Karpas-422 (cell line): ENCODE measurements at regions not wholly inside any gene's neighbourhood (a gene's known extent, or its start where the extent isn't known, plus 50 kb on each side); places are given as distances from the start of the nearest gene placed in this dataset.

Source experiments
- DNase-seq: peaks from one replicate; pipeline ENCODE4 v3.0.0-alpha.2; 2015
- H2AFZ ChIP-seq: fragments of 200-600 bp; sonication (generic); 2 replicates; pipeline ENCODE4 v1.6.1; 2014; ENCODE audit warnings: antibody characterized with exemption, low read length, mixed read lengths
- H3K27ac ChIP-seq: fragments of 200-600 bp; sonication (generic); 2 replicates; pipeline ENCODE4 v1.5.1; 2014; ENCODE audit warnings: mild to moderate bottlenecking, low read length, moderate library complexity
- H3K27me3 ChIP-seq: fragments of 200-600 bp; sonication (generic); 2 replicates; pipeline ENCODE4 v1.6.1; 2014; ENCODE audit warnings: low read length, mixed read lengths
- H3K36me3 ChIP-seq: fragments of 200-600 bp; sonication (generic); 2 replicates; pipeline ENCODE4 v1.6.1; 2014; ENCODE audit warnings: low read length, mixed read lengths; ENCODE audit not compliant: insufficient read depth
- H3K4me1 ChIP-seq: fragments of 200-600 bp; sonication (generic); 2 replicates; pipeline ENCODE4 v1.6.1; 2014; ENCODE audit warnings: mild to moderate bottlenecking, low read length, mixed read lengths
- H3K4me2 ChIP-seq: fragments of 200-600 bp; sonication (generic); 2 replicates; pipeline ENCODE4 v1.6.1; 2014; ENCODE audit warnings: low read length, low read depth, mild to moderate bottlenecking; ENCODE audit not compliant: poor library complexity, severe bottlenecking
- H3K4me3 ChIP-seq: fragments of 200-600 bp; sonication (generic); 2 replicates; pipeline ENCODE4 v1.5.1; 2014; ENCODE audit warnings: mild to moderate bottlenecking, antibody characterized with exemption, low read length, mixed read lengths
- H3K79me2 ChIP-seq: fragments of 200-600 bp; sonication (generic); 2 replicates; pipeline ENCODE4 v1.6.1; 2014; ENCODE audit warnings: mild to moderate bottlenecking, low read length, mixed read lengths
- H3K9ac ChIP-seq: fragments of 200-600 bp; sonication (generic); 2 replicates; pipeline ENCODE4 v1.6.0; 2014; ENCODE audit warnings: low read length
- H3K9me2 ChIP-seq: fragments of 200-600 bp; sonication (generic), shearing (Covaris generic); replicated peaks from 2 replicates; pipeline ENCODE4 v1.6.0; 2014; ENCODE audit warnings: mild to moderate bottlenecking, low read length, moderate library complexity; ENCODE audit not compliant: insufficient read depth
- H3K9me3 ChIP-seq: fragments of 300-700, 200-600 bp; sonication (generic); 2 replicates; pipeline ENCODE4 v1.6.1; 2014; ENCODE audit warnings: low read length, mixed read lengths
- H4K20me1 ChIP-seq: fragments of 200-600 bp; sonication (generic); 2 replicates; pipeline ENCODE4 v1.6.1; 2014; ENCODE audit warnings: mild to moderate bottlenecking, antibody characterized with exemption, low read length, low read depth; ENCODE audit not compliant: insufficient read depth

GRCh38 chr1:198102454-198102827 is 54.4 kb upstream of the NEK7 start:
- no peaks in the 10 kb centered on the region for H3K9me3 ChIP-seq
- no peaks in the 10 kb centered on the region for H3K79me2 ChIP-seq
- no peak for DNase-seq
- H3K9ac ChIP-seq: no peak overlapping the region
- H3K4me1 ChIP-seq: no peaks in the 10 kb centered on the region
- H3K4me3 ChIP-seq: no peak overlapping the region
- no peak overlapping the region for H2AFZ ChIP-seq
- no peaks in the 10 kb centered on the region for H3K36me3 ChIP-seq
- no peaks in the 10 kb centered on the region; the same call in 1 of the 2 replicates for H3K9me2 ChIP-seq
- no peaks in the 10 kb centered on the region for H4K20me1 ChIP-seq
- no peak overlapping the region for H3K4me2 ChIP-seq
- no peaks in the 10 kb centered on the region for H3K27me3 ChIP-seq
- no peak overlapping the region for H3K27ac ChIP-seq

- Histone ChIP-seq H3K79me2 (no peaks in the 10 kb centered on the region), H3K9me2 (no peaks in the 10 kb centered on the region), H2AFZ (no peak overlapping the region), H4K20me1 (no peaks in the 10 kb centered on the region), H3K4me1 (no peaks in the 10 kb centered on the region), H3K9me3 (no peaks in the 10 kb centered on the region), H3K36me3 (no peaks in the 10 kb centered on the region), H3K4me2 (no peak overlapping the region), H3K9ac (no peak overlapping the region), H3K4me3 (no peak overlapping the region), H3K27ac (no peak overlapping the region), H3K27me3 (no peaks in the 10 kb centered on the region)
- no peak for DNase-seq
Measured at GRCh38 chr1:198105185-198105584, 51.6 kb upstream of the NEK7 start.

GRCh38 chr1:198106011-198106410 is 50.8 kb upstream of the NEK7 start:
- H2AFZ ChIP-seq: no peak overlapping the region
- no peaks in the 10 kb centered on the region for H3K9me3 ChIP-seq
- H3K4me1 ChIP-seq: no peaks in the 10 kb centered on the region

More at GRCh38 chr1:198106011-198106410, 50.8 kb upstream of the NEK7 start:
- no peaks in the 10 kb centered on the region for H3K27me3 ChIP-seq
- H3K4me2 ChIP-seq: no peak overlapping the region
- no peaks in the 10 kb centered on the region for H4K20me1 ChIP-seq
- no peaks in the 10 kb centered on the region for H3K36me3 ChIP-seq
- no peak overlapping the region for H3K9ac ChIP-seq
- no peaks in the 10 kb centered on the region for H3K79me2 ChIP-seq
- no peak overlapping the region for H3K4me3 ChIP-seq
- H3K9me2 ChIP-seq: no peaks in the 10 kb centered on the region
- no peak for DNase-seq
- no peak overlapping the region for H3K27ac ChIP-seq
